ENCODE measurements at regions not wholly inside any gene's neighbourhood (a gene's known extent, or its start where the extent isn't known, plus 50 kb on each side); places are given as distances from the start of the nearest gene placed in this dataset.

DNA sequence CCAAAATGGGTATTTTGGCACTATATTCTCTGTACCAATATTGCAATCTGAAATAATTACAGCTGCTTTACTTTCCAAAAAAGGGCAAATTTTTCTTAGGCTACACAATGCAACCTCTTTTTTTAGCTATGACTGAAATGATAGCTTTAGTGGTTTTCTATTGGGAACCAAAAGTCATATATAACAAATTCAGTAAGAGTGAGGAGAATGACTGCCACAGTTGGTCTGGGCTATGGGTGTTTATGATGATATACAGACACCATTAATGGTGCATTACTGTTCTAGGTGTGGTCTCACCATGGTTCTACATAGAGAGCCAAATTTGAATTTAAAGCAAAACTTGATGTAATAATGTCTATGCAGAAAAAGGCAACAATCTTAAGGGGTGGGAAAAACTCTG lies 72.3 kb upstream of the PTBP2 start:
- Mint-ChIP-seq H3K9me3 (peaks cover 0 to 21% (median 4%) of the 10 kb centered on the region in 7 donors), H3K4me1 (no peaks in the 10 kb centered on the region), H3K36me3 (no peaks in the 10 kb centered on the region), H3K27me3 (peaks cover 0 to 13% (median 0%) of the 10 kb centered on the region in 3 donors), H3K4me3 (no peak overlapping the region), H3K27ac (no peak overlapping the region)
- DNase-seq (no peak), ATAC-seq (ENCODE audit: low read depth in 2 of 2) (no peak)

GRCh38 chr1:96651517-96651916 lies 70.1 kb upstream of the PTBP2 start:
- H3K9me3 Mint-ChIP-seq, result peaks cover 0 to 36% (median 17%) of the 10 kb centered on the region in 7 donors
- no peak for DNase-seq
- no peaks in the 10 kb centered on the region for H3K4me1 Mint-ChIP-seq
- no peak overlapping the region for H3K4me3 Mint-ChIP-seq
- no peak overlapping the region for H3K27ac Mint-ChIP-seq
- no peak for ATAC-seq (ENCODE audit: low read depth in 2 of 2)
- H3K27me3 Mint-ChIP-seq, result peaks cover 0 to 4% (median 0%) of the 10 kb centered on the region in 3 donors
- no peaks in the 10 kb centered on the region for H3K36me3 Mint-ChIP-seq

DNA sequence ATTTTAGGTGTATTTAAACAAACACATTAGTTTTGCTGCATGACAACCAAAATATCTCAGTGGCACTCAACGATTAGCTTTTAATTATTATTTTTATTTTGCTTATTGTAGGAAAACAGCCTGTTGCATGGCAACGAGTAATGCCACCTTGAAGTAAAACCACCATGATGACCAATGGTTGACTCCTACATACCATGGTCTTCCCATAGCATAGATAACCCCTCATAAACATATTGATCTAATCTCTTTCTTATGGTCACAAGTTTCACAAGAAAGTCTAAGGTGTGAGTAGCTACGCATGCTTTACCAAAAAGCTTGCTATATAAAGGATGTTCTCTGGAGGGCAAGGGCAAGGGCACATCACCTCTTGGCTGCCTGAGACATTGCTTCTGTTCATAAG lies 61.5 kb upstream of the PTBP2 start:
- DNase-seq (no peak), ATAC-seq (ENCODE audit: low read depth in 2 of 2) (no peak)
- Mint-ChIP-seq H3K4me1 (no peaks in the 10 kb centered on the region), H3K27ac (no peak overlapping the region), H3K4me3 (no peak overlapping the region), H3K9me3 (peaks cover 3 to 58% (median 28%) of the 10 kb centered on the region in 7 donors), H3K27me3 (peaks cover 0 to 4% (median 0%) of the 10 kb centered on the region in 3 donors), H3K36me3 (no peaks in the 10 kb centered on the region)

- DNase-seq (no peak), ATAC-seq (ENCODE audit: low read depth in 2 of 2) (no peak)
- Mint-ChIP-seq H3K27me3 (peaks cover 0 to 4% (median 0%) of the 10 kb centered on the region in 3 donors), H3K36me3 (no peaks in the 10 kb centered on the region), H3K4me3 (no peak overlapping the region), H3K27ac (no peak overlapping the region), H3K4me1 (no peaks in the 10 kb centered on the region), H3K9me3 (peaks cover 3 to 54% (median 28%) of the 10 kb centered on the region in 7 donors)
Observed at GRCh38 chr1:96660503-96660902, 61.1 kb upstream of the PTBP2 start.

Measured in naive B cell (primary cell).